ENCODE measurements at regions not wholly inside any gene's neighbourhood (a gene's known extent, or its start where the extent isn't known, plus 50 kb on each side); places are given as distances from the start of the nearest gene placed in this dataset.

DNA sequence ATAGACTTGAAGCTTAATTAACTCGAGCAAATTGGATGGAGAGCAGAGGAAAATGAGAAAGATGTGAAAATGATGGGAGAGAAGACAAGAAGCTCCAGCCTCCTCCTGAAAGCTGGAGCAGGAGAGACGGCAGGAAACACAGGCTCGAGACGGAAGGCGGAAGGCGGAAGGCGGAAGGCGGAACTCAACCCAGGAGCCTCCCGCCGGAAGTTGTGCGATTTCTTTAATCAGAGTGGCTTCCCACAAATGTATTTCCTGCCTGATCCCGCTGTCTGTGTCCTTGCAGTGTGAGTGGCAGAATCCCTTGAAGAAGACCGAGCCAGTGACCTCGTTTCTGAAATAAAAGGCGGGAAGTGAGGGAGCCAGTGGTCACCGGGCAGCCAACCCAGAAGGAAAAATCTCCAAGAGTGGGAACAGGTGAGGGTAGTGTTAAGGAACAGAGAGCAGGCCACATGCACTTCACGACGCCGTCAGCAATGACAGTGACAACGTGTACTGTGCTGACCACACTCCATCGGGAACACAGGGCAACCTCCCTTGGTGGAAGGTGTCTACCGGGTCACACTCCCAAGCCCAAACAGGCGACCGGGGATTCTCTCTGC is 117.0 kb upstream of the RNF32 start:
- H3K36me3 ChIP-seq (ENCODE audit: control insufficient read depth in 4 of 4, insufficient read depth in 3 of 4, low read depth in 1 of 4, low read length in 3 of 4) = no peaks in the 10 kb centered on the region
- no peak for DNase-seq (ENCODE audit: low spot score)
- no peaks in the 10 kb centered on the region for H3K27me3 ChIP-seq (ENCODE audit: control insufficient read depth in 4 of 4, insufficient read depth in 4 of 4, low read length in 3 of 4)
- H3K27ac ChIP-seq (ENCODE audit: low read depth in 1 of 2, low read length in 2 of 2) = no peak overlapping the region
- no peak overlapping the region for H3K9ac ChIP-seq (ENCODE audit: low read depth in 1 of 2, low read length in 2 of 2)
- WGBS = 82% methylated on average over 24 of the region's 24 CpGs
- no peak for TF ChIP-seq FOXA1 (IDR thresholded peaks at IDR 0.05)
- TF ChIP-seq RXRA (IDR thresholded peaks at IDR 0.05) = no peak
- TF ChIP-seq, protein P1, sequence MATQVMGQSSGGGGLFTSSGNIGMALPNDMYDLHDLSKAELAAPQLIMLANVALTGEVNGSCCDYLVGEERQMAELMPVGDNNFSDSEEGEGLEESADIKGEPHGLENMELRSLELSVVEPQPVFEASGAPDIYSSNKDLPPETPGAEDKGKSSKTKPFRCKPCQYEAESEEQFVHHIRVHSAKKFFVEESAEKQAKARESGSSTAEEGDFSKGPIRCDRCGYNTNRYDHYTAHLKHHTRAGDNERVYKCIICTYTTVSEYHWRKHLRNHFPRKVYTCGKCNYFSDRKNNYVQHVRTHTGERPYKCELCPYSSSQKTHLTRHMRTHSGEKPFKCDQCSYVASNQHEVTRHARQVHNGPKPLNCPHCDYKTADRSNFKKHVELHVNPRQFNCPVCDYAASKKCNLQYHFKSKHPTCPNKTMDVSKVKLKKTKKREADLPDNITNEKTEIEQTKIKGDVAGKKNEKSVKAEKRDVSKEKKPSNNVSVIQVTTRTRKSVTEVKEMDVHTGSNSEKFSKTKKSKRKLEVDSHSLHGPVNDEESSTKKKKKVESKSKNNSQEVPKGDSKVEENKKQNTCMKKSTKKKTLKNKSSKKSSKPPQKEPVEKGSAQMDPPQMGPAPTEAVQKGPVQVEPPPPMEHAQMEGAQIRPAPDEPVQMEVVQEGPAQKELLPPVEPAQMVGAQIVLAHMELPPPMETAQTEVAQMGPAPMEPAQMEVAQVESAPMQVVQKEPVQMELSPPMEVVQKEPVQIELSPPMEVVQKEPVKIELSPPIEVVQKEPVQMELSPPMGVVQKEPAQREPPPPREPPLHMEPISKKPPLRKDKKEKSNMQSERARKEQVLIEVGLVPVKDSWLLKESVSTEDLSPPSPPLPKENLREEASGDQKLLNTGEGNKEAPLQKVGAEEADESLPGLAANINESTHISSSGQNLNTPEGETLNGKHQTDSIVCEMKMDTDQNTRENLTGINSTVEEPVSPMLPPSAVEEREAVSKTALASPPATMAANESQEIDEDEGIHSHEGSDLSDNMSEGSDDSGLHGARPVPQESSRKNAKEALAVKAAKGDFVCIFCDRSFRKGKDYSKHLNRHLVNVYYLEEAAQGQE (IDR thresholded peaks at IDR 0.05) = no peak
- no peak for TF ChIP-seq SP1 (IDR thresholded peaks at IDR 0.05)
- TF ChIP-seq YY1 (IDR thresholded peaks at IDR 0.05) = no peak
- H3K9me3 ChIP-seq (ENCODE audit: control insufficient read depth in 4 of 4, low read length in 3 of 4) = no peaks in the 10 kb centered on the region
- no peak overlapping the region for H3K4me3 ChIP-seq (ENCODE audit: low read depth in 1 of 3, low read length in 3 of 3)
- H3K4me1 ChIP-seq (ENCODE audit: control insufficient read depth in 4 of 4, insufficient read depth in 4 of 4, low read length in 3 of 4) = peaks cover 5 to 23% (median 17%) of the 10 kb centered on the region in 4 donors

DNA sequence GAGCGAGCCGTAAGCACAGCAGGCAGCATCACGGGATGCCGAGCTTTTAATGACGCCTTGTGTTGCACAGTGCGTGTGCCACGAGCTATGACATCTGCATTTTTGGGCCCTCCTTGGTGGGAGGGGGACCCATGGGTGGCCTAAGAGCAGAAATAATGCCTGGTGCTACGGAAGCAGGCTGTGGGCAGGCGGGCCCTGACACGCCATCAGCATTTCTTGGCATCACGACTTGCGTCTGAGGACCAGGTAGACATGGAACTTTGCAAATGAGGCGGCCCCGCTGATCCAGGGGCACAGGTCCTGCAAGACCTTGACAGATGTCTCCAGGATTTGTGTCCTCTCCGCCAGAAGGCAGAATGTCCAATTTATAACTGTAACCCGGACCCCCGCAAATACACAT is 117.8 kb upstream of the RNF32 start:
- no peaks in the 10 kb centered on the region for H3K27me3 ChIP-seq (ENCODE audit: control insufficient read depth in 4 of 4, insufficient read depth in 4 of 4, low read length in 3 of 4)
- no peak overlapping the region for H3K4me3 ChIP-seq (ENCODE audit: low read depth in 1 of 3, low read length in 3 of 3)
- no peak for DNase-seq (ENCODE audit: low spot score)
- no peaks in the 10 kb centered on the region for H3K9me3 ChIP-seq (ENCODE audit: control insufficient read depth in 4 of 4, low read length in 3 of 4)
- TF ChIP-seq, protein P2, sequence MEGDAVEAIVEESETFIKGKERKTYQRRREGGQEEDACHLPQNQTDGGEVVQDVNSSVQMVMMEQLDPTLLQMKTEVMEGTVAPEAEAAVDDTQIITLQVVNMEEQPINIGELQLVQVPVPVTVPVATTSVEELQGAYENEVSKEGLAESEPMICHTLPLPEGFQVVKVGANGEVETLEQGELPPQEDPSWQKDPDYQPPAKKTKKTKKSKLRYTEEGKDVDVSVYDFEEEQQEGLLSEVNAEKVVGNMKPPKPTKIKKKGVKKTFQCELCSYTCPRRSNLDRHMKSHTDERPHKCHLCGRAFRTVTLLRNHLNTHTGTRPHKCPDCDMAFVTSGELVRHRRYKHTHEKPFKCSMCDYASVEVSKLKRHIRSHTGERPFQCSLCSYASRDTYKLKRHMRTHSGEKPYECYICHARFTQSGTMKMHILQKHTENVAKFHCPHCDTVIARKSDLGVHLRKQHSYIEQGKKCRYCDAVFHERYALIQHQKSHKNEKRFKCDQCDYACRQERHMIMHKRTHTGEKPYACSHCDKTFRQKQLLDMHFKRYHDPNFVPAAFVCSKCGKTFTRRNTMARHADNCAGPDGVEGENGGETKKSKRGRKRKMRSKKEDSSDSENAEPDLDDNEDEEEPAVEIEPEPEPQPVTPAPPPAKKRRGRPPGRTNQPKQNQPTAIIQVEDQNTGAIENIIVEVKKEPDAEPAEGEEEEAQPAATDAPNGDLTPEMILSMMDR (IDR thresholded peaks at IDR 0.05; ENCODE audit: low read depth, low read length, missing input control) = no peak
- H3K36me3 ChIP-seq (ENCODE audit: control insufficient read depth in 4 of 4, insufficient read depth in 3 of 4, low read depth in 1 of 4, low read length in 3 of 4) = no peaks in the 10 kb centered on the region
- WGBS = 97% methylated on average over 17 of the region's 17 CpGs
- H3K4me1 ChIP-seq (ENCODE audit: control insufficient read depth in 4 of 4, insufficient read depth in 4 of 4, low read length in 3 of 4) = peaks cover 0 to 18% (median 11%) of the 10 kb centered on the region in 4 donors
- H3K9ac ChIP-seq (ENCODE audit: low read depth in 1 of 2, low read length in 2 of 2) = no peak overlapping the region
- no peak overlapping the region for H3K27ac ChIP-seq (ENCODE audit: low read depth in 1 of 2, low read length in 2 of 2)

DNA sequence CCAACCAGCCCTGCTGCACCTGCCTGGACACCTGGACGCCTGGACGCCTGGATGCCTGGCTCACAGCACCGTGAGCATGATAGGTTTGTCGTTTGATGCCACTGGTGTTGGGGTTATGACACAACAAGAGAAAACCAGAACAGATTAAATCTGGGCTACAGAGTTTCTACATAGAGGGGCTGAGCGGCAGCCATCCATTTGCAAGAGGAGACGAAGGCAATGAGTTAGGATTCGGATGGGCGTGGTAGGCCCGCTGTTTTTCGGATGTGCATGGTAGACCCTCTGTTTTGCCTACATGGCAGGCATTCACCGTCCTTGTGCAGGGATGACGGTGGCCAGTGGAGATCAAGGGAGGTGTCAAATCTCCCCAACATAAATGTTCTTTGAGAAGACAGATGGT is 121.5 kb upstream of the RNF32 start:
- H3K36me3 ChIP-seq (ENCODE audit: control insufficient read depth in 4 of 4, insufficient read depth in 3 of 4, low read depth in 1 of 4, low read length in 3 of 4) = no peaks in the 10 kb centered on the region
- TF ChIP-seq RXRA (IDR thresholded peaks at IDR 0.05) = no peak
- TF ChIP-seq FOXA1 (IDR thresholded peaks at IDR 0.05) = no peak
- H3K27ac ChIP-seq (ENCODE audit: low read depth in 1 of 2, low read length in 2 of 2) = no peak overlapping the region
- WGBS = 91% methylated on average over 12 of the region's 12 CpGs
- peaks cover 5 to 16% (median 8%) of the 10 kb centered on the region in 4 donors for H3K4me1 ChIP-seq (ENCODE audit: control insufficient read depth in 4 of 4, insufficient read depth in 4 of 4, low read length in 3 of 4)
- DNase-seq (ENCODE audit: low spot score) = no peak
- no peaks in the 10 kb centered on the region for H3K9me3 ChIP-seq (ENCODE audit: control insufficient read depth in 4 of 4, low read length in 3 of 4)
- no peak overlapping the region for H3K4me3 ChIP-seq (ENCODE audit: low read depth in 1 of 3, low read length in 3 of 3)
- H3K27me3 ChIP-seq (ENCODE audit: control insufficient read depth in 4 of 4, insufficient read depth in 4 of 4, low read length in 3 of 4) = no peaks in the 10 kb centered on the region
- H3K9ac ChIP-seq (ENCODE audit: low read depth in 1 of 2, low read length in 2 of 2) = no peak overlapping the region

DNA sequence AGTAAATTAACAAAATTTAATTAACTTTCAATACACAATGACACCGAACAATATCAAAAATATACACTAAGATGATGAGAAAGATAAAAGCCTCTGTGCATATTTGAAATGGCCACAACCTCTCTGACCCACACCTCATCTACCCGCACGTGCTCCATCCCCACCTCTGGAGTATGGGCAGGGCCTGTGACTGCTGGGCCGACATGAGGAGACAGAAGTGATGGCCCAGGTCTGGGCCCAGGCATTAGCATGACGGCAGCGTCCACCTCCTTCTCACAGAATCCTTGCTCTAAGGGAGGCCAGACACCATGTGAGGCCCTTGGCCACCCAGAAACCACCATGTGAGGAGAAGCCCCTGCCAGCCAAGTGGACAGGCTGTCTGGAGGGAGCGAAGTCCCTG is 122.1 kb upstream of the RNF32 start:
- Histone ChIP-seq H3K9ac (ENCODE audit: low read depth in 1 of 2, low read length in 2 of 2) (no peak overlapping the region), H3K27me3 (ENCODE audit: control insufficient read depth in 4 of 4, insufficient read depth in 4 of 4, low read length in 3 of 4) (no peaks in the 10 kb centered on the region), H3K36me3 (ENCODE audit: control insufficient read depth in 4 of 4, insufficient read depth in 3 of 4, low read depth in 1 of 4, low read length in 3 of 4) (no peaks in the 10 kb centered on the region), H3K4me1 (ENCODE audit: control insufficient read depth in 4 of 4, insufficient read depth in 4 of 4, low read length in 3 of 4) (peaks cover 5 to 16% (median 8%) of the 10 kb centered on the region in 4 donors), H3K4me3 (ENCODE audit: low read depth in 1 of 3, low read length in 3 of 3) (no peak overlapping the region), H3K9me3 (ENCODE audit: control insufficient read depth in 4 of 4, low read length in 3 of 4) (no peaks in the 10 kb centered on the region), H3K27ac (ENCODE audit: low read depth in 1 of 2, low read length in 2 of 2) (no peak overlapping the region)
- no peak for TF ChIP-seq FOXA2 (IDR thresholded peaks at IDR 0.05)
- TF ChIP-seq NR2F2 (IDR thresholded peaks at IDR 0.05) = no peak
- no peak for TF ChIP-seq SP1 (IDR thresholded peaks at IDR 0.05)
- no peak for TF ChIP-seq FOXA1 (IDR thresholded peaks at IDR 0.05)
- TF ChIP-seq HNF4G (IDR thresholded peaks at IDR 0.05) = no peak
- no peak for TF ChIP-seq RAD21 (IDR thresholded peaks at IDR 0.05)
- TF ChIP-seq, protein P1 (IDR thresholded peaks at IDR 0.05) = no peak
- no peak for TF ChIP-seq YY1 (IDR thresholded peaks at IDR 0.05)
- no peak for TF ChIP-seq GABPA (IDR thresholded peaks at IDR 0.05 in 1 of 2, conservative IDR thresholded peaks at IDR 0.05 in 1 of 2)
- no peak for TF ChIP-seq RXRA (IDR thresholded peaks at IDR 0.05)
- WGBS = 83% methylated on average over 7 of the region's 7 CpGs
- no peak for DNase-seq (ENCODE audit: low spot score)
